HepG2 (cell line): ENCODE measurements at regions not wholly inside any gene's neighbourhood (a gene's known extent, or its start where the extent isn't known, plus 50 kb on each side); places are given as distances from the start of the nearest gene placed in this dataset.

Experiments used
- ATAC-seq: fragments of 200-7000 bp; cut with Tn5 transposase; 3 replicates; pipeline ENCODE4 v1.9.1; 2020; ENCODE audit warnings: mild to moderate bottlenecking, moderate library complexity
- BruUV-seq: library from RNA; stranded (reverse); fragments of 400-500 nt; replicated peaks from 2 replicates; lab custom pipeline; 2021; lab: Mats Ljungman, UMichigan
- CTCF ChIA-PET: fragments of 300-600 bp; formaldehyde crosslinking; extraction: SDS; loops from one replicate; lab custom pipeline; 2021; ENCODE audit warnings: low total read pairs, inconsistent platforms, low intra/inter-chr PET ratio; lab: Yijun Ruan, JAX
- POLR2A ChIA-PET: fragments of 350-600 bp; sonication (Branson Sonifier 250); formaldehyde crosslinking; loops from one replicate; lab custom pipeline; 2020; ENCODE audit warnings: antibody characterized with exemption, inconsistent platforms; lab: Yijun Ruan, JAX
- DNase-seq: peaks from one replicate; pipeline ENCODE4 v3.0.0-alpha.2; 2015; ENCODE audit warnings: low spot score
- FAIRE-seq: peaks from 3 replicates; lab custom pipeline; 2011; peaks lifted over from hg19 to GRCh38; lab: Jason Lieb, UNC
- H2AFZ ChIP-seq: one replicate; pipeline ENCODE4 v1.6.1; 2011; ENCODE audit warnings: low read length, inconsistent platforms
- H3K27ac ChIP-seq: fragments of 300-600 bp; 3 replicates; pipeline ENCODE4 v1.8.0; 2011; ENCODE audit warnings: mixed run types, mild to moderate bottlenecking, mixed read lengths, low read length, inconsistent platforms; ENCODE audit not compliant: insufficient read depth; ENCODE audit errors: extremely low read length
- H3K27me3 ChIP-seq, 2 experiments: fragments of 200-600 bp in 1 of 2; 2 replicates in 1 of 2; 3 replicates in 1 of 2; pipeline versions ENCODE4 v1.6.0 to v1.8.0; 2011; ENCODE audit warnings: low read length in 2 of 2, mild to moderate bottlenecking in 2 of 2, moderate library complexity in 2 of 2, inconsistent platforms in 1 of 2; ENCODE audit not compliant: insufficient read depth in 2 of 2, control insufficient read depth in 1 of 2
- H3K36me3 ChIP-seq, 2 experiments: fragments of 200-600 bp in 1 of 2; replicated peaks in 1 of 2; 2 replicates in 1 of 2; 3 replicates in 1 of 2; pipeline versions ENCODE4 v1.5.1 to v1.8.0; 2011; ENCODE audit warnings: low read length in 2 of 2, inconsistent platforms in 1 of 2; ENCODE audit not compliant: insufficient read depth in 2 of 2, control insufficient read depth in 1 of 2
- H3K4me1 ChIP-seq: 2 replicates; pipeline ENCODE4 v1.5.1; 2012; ENCODE audit warnings: low read length, inconsistent platforms; ENCODE audit not compliant: insufficient read depth
- H3K4me2 ChIP-seq: 2 replicates; pipeline ENCODE4 v1.6.0; 2011; ENCODE audit warnings: low read depth, low read length, inconsistent platforms
- H3K4me3 ChIP-seq, 3 experiments: fragments of 200-600 bp in 1 of 3; sonication (generic), shearing (Covaris generic) in 1 of 3; replicated peaks in 1 of 3; 2 replicates each; pipeline ENCODE4 v1.5.1; 2011 to 2016; ENCODE audit warnings: low read length in 3 of 3, inconsistent platforms in 2 of 3, low read depth in 2 of 3, mild to moderate bottlenecking in 2 of 3, control low read depth in 1 of 3, mixed read lengths in 1 of 3; ENCODE audit not compliant: insufficient read depth in 1 of 3
- H3K79me2 ChIP-seq: one replicate; pipeline ENCODE4 v1.6.1; 2011; ENCODE audit warnings: low read length, inconsistent platforms; ENCODE audit not compliant: insufficient read depth
- H3K9ac ChIP-seq: 2 replicates; pipeline ENCODE4 v1.6.0; 2011; ENCODE audit warnings: mild to moderate bottlenecking, low read depth, low read length, inconsistent platforms; ENCODE audit not compliant: insufficient read depth
- H3K9me3 ChIP-seq: 2 replicates; pipeline ENCODE4 v1.5.1; 2012; ENCODE audit warnings: mild to moderate bottlenecking, low read length
- H4K20me1 ChIP-seq: 2 replicates; pipeline ENCODE4 v1.6.0; 2011; ENCODE audit warnings: inconsistent platforms, mild to moderate bottlenecking, low read length, moderate library complexity; ENCODE audit not compliant: insufficient read depth
- CENPT ChIP-seq: sonication (generic); formaldehyde crosslinking; IDR thresholded peaks from 2 replicates; pipeline ENCODE4 v1.8.0; 2022; ENCODE audit warnings: low read depth, mild to moderate bottlenecking, moderate library complexity, missing genetic modification reagents
- ELK4 ChIP-seq: sonication (generic); formaldehyde crosslinking; IDR thresholded peaks from 2 replicates; pipeline ENCODE4 v1.9.0; 2021; ENCODE audit warnings: missing genetic modification reagents, borderline replicate concordance
- GLMP ChIP-seq: sonication (generic); formaldehyde crosslinking; IDR thresholded peaks from 2 replicates; pipeline ENCODE4 v1.9.0; 2021; ENCODE audit warnings: missing genetic modification reagents, mild to moderate bottlenecking, borderline replicate concordance
- MZF1 ChIP-seq: sonication (generic); formaldehyde crosslinking; IDR thresholded peaks from 2 replicates; pipeline ENCODE4 v1.8.1; 2023; ENCODE audit warnings: mild to moderate bottlenecking, missing genetic modification reagents, borderline replicate concordance
- NFIC ChIP-seq: IDR thresholded peaks from 2 replicates; pipeline ENCODE4 v1.6.1; 2012; ENCODE audit warnings: mild to moderate bottlenecking, low read length, inconsistent platforms
- PBX2 ChIP-seq: IDR thresholded peaks from 2 replicates; pipeline ENCODE4 v1.6.1; 2016; ENCODE audit warnings: control low read depth
- RERE ChIP-seq: IDR thresholded peaks from 2 replicates; pipeline ENCODE4 v1.6.1; 2016; ENCODE audit warnings: low read depth, missing genetic modification reagents, missing compliant biosample characterization
- SP5 ChIP-seq: IDR thresholded peaks from 2 replicates; pipeline ENCODE4 v1.6.1; 2016; ENCODE audit warnings: low read depth, borderline replicate concordance
- XBP1 ChIP-seq: sonication (generic); formaldehyde crosslinking; IDR thresholded peaks from 2 replicates; pipeline ENCODE4 v1.5.0; 2020; ENCODE audit warnings: missing genetic modification reagents
- ZNF282 ChIP-seq: fragments of 450-650 bp; IDR thresholded peaks from 2 replicates; pipeline ENCODE4 v1.6.1; 2018; ENCODE audit not compliant: partially characterized antibody
- ZNF33A ChIP-seq: sonication (generic); formaldehyde crosslinking; IDR thresholded peaks from 2 replicates; pipeline ENCODE4 v1.5.1; 2020; ENCODE audit warnings: missing genetic modification reagents, mild to moderate bottlenecking, moderate library complexity, borderline replicate concordance
- WGBS: methylation state at CpG from one replicate; pipeline ENCODE4 v1.1.6; 2017; ENCODE audit warnings: low lambda C conversion rate; 5-methylcytosine and 5-hydroxymethylcytosine counted together
- in situ Hi-C: cut with HindIII; loops from 2 replicates; pipeline ENCODE4 v1.10.0; 2017; ENCODE audit warnings: low pct_unique_long_range_greater_than_20kb; ENCODE audit not compliant: extremely low pct_ligation_motif_present
- intact Hi-C: fragments of 100-400 bp; cut with micrococcal nuclease; formaldehyde crosslinking; loops from one replicate; pipeline ENCODE4 v1.10.0; 2022; ENCODE audit not compliant: unreplicated experiment

DNA sequence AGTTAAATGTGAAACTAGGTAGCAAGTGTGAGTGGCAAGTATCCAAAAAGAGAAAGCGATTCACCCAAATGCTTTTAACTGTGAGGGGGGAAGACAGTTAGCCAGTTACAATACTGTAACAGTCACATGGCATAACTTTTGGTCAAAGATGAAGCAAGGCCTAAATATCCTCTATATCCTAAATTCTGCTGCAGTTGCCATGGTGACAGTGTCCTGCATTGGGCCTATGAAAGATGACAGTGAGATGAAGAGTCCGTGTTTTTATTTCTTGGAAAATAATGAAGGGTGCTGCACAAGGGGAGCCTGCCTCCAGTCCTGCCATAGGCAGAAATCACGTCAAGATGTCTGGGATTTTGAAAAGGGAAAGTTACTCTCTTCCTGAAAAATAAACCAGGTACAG lies 534.6 kb downstream of the NTRK2 start:
- BruUV-seq: no TSS peak
- no peak overlapping the region for H3K4me2 ChIP-seq
- TF ChIP-seq ZNF282 (no peak), SP5 (no peak), XBP1 (CRISPR knock-in tag) (no peak), ZNF33A (no peak), NFIC (no peak), MZF1 (CRISPR knock-in tag) (no peak), RERE (CRISPR knock-in tag) (no peak), CENPT (no peak), PBX2 (CRISPR knock-in tag) (no peak), ELK4 (CRISPR knock-in tag) (no peak), GLMP (CRISPR knock-in tag) (no peak)
- no peak for DNase-seq
- in situ Hi-C loops (no loop called here), intact Hi-C loops (no loop called here)
- FAIRE-seq: no peak
- no peak overlapping the region for H2AFZ ChIP-seq
- no peak for ATAC-seq
- no peak overlapping the region for H3K4me3 ChIP-seq
- H3K4me1 ChIP-seq: no peaks in the 10 kb centered on the region
- no peaks in the 10 kb centered on the region for H3K79me2 ChIP-seq
- no peak overlapping the region for H3K27ac ChIP-seq
- POLR2A ChIA-PET: no interaction called here
- WGBS: 0% methylated on average over 3 of the region's 3 CpGs
- H3K36me3 ChIP-seq: no peaks in the 10 kb centered on the region
- H3K27me3 ChIP-seq: no peaks in the 10 kb centered on the region
- no peak overlapping the region for H3K9ac ChIP-seq
- no peaks in the 10 kb centered on the region for H4K20me1 ChIP-seq
- CTCF ChIA-PET: no interaction called here
- H3K9me3 ChIP-seq: peaks cover 6% of the 10 kb centered on the region; the same call in 1 of the 2 replicates
